EL (cell line): ENCODE measurements at regions not wholly inside any gene's neighbourhood (a gene's known extent, or its start where the extent isn't known, plus 50 kb on each side); places are given as distances from the start of the nearest gene placed in this dataset.
A peak's percentile ranks its signal among the peaks of the same experiment; 100 is the strongest.
"Not testable (repeated sequence)": the region's sequence is repeated elsewhere in the genome, so short reads cannot be mapped to it uniquely, and the experiment has no call there.

Experiments
- DNase-seq: peaks from one replicate; pipeline ENCODE4 v3.0.0-alpha.2; 2016

GRCh38 chr18:25544546-25545287 is 192.8 kb upstream of the ZNF521 start:
- no peak for DNase-seq

- DNase-seq = no peak
Measured at GRCh38 chr18:25538175-25538922, 186.4 kb upstream of the ZNF521 start.

GRCh38 chr18:25535495-25535894 is 183.5 kb upstream of the ZNF521 start:
- no peak for DNase-seq

DNA sequence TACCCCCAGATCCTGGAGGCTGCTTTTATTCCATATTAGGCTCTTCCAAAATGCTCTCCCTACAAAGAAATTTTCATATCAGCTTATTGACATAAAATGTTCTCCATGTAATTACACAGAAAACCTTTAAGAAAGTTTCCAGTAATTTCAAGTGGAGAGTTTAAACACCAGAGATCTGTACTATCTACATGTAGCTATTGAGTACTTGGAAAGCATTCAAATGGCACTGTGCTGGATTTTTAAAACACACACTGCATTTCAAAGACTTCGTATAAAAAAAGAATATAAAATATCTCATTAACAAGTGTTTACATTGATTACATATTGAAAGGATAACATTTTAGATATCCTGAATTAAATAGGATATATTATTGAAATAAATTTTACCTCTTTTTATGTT is 182.4 kb upstream of the ZNF521 start:
- DNase-seq = no peak

DNA sequence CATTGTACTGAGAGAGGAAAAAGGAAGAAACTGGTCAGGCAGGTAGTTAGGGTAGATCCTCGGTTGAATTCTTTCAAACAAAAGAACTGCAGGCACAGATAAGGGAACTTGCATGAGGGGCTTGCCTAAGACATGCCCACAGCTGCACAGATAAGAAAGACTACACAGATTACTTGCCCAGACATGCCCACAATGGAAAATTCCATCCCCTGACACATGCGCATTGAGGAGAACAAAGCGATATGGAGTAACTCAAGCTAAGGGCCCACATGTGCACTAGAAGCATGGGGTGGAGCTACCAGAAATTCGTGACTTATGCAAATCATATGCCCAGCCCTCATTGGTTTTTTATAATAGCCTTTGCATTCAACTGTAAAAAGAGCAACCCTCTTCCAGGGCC is 181.3 kb upstream of the ZNF521 start:
- DNase-seq = no peak

GRCh38 chr18:25531207-25531606 is 179.2 kb upstream of the ZNF521 start:
- no peak for DNase-seq

- not testable (repeated sequence) for DNase-seq
Measured at GRCh38 chr18:25525789-25526188, 173.8 kb upstream of the ZNF521 start.

DNA sequence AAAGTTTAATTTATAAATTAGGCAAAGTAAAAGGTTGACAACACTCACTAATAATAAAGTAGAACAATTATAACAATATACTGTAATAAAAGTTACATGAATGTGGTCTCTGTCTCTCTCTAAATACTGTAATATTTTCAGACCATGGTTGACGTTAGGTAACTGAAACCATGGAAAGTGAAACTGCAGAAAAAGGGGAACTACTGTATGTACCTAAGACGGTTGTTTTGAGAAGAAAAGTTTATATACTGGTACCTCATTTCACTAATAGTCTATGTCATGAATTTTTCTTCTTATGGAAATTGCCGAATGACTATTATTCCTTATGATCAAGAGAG is 166.7 kb upstream of the ZNF521 start:
- DNase-seq = no peak

- no peak for DNase-seq
Measured at GRCh38 chr18:25517881-25518715, 166.1 kb upstream of the ZNF521 start.

GRCh38 chr18:25516747-25517498 is 165.0 kb upstream of the ZNF521 start:
- DNase-seq = no peak

GRCh38 chr18:25516121-25516520 is 164.2 kb upstream of the ZNF521 start:
- no peak for DNase-seq

DNA sequence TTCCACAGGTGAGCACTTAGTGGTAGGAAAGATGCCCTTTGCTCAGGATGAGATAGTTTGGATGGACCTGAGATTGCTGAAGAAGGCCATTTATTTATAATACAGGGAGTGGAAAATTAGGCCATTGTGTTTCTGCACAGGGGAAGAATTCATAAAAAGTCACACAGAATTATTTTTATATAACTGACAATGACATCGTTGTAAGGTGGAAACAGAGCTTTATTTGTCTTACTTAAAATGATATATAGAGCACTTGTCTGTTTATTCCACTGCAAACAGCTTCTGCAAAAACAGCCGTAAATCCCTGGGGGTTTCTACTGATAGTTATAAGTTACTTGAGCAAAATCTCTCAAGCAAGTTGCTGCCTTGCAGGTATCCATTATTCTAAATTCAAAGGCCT is 158.1 kb upstream of the ZNF521 start:
- DNase-seq = no peak

DNA sequence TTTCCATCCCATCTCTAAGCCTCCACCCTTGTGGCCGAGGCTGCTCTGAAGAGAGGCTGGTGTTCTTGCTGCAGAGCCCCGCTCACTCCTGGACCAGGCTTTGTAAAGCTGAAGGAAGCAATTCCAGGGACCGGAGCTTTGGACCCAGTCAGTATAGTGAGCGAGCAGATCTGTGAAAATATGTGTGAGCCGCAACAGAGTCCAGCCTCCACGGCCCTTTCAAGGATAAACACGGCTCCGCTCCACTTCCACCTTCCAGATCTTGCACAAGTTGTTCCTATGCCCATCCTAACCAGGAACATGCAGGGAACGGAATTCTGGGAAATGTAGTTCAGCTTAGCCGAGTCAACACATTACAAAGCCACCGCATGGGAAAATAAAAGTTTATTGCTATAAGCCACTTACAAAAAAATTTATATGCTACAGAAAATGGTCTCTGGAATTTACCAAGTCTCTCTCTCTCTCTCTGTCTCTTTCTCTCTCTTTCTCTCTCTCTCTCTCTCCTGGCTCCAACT is 151.7 kb upstream of the ZNF521 start:
- peak; percentile 71 for DNase-seq

- no peak for DNase-seq
Measured at GRCh38 chr18:25497151-25497794, 145.3 kb upstream of the ZNF521 start.

DNA sequence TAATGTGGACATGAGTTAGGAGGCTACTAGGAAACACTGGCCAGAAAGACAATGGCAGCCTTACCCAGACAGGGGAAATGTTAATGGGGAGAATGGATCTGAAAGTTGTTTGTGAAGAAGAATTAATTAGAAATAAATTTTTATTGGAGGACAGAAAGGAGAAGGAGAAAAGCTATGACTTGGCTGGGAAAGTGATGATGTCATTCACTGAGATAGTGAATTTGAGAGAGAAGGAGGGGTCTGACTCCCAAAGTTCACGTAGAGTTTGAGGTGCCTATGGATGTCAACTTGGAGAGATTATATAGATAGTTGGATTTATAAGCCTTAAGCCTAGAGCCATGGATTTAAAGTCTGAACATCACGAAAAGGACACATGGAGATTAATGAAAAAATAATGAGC is 144.6 kb upstream of the ZNF521 start:
- no peak for DNase-seq

GRCh38 chr18:25495606-25496005 is 143.6 kb upstream of the ZNF521 start:
- no peak for DNase-seq

- no peak for DNase-seq
Measured at GRCh38 chr18:25494888-25495287, 142.9 kb upstream of the ZNF521 start.

DNA sequence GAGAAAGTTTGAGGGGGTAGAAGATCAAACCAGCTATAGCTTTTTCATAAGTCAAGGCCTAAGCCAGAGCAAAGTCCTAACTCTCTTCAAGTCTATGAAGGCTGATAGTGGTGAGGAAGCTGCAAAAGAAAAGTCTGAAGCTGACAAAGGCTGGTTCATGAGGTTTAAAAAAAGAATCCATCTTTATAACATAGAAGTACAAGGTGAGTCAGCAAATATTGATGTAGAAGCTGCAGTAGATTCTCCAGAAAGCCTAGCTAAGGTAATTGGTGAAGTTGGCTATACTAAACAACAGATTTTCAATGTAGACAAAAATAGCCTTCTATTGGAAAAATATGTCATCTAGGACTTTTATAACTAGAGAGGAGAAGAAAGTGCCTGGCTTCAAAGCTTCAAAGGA is 141.4 kb upstream of the ZNF521 start:
- no peak for DNase-seq

GRCh38 chr18:25490316-25490715 is 138.3 kb upstream of the ZNF521 start:
- DNase-seq = no peak

GRCh38 chr18:25473008-25473407 is 121.0 kb upstream of the ZNF521 start:
- no peak for DNase-seq

GRCh38 chr18:25470756-25471524 is 119.0 kb upstream of the ZNF521 start:
- not testable (repeated sequence) for DNase-seq
